Endothelial cell of hepatic sinusoid (primary cell): ENCODE measurements at regions not wholly inside any gene's neighbourhood (a gene's known extent, or its start where the extent isn't known, plus 50 kb on each side); places are given as distances from the start of the nearest gene placed in this dataset.
"Not testable (repeated sequence)": the region's sequence is repeated elsewhere in the genome, so short reads cannot be mapped to it uniquely, and the experiment has no call there.

ENCODE experiments used
- in situ Hi-C: cut with HindIII; loops from 2 replicates; pipeline ENCODE4 v1.10.0; 2017; ENCODE audit warnings: low sequenced_read_pairs

DNA sequence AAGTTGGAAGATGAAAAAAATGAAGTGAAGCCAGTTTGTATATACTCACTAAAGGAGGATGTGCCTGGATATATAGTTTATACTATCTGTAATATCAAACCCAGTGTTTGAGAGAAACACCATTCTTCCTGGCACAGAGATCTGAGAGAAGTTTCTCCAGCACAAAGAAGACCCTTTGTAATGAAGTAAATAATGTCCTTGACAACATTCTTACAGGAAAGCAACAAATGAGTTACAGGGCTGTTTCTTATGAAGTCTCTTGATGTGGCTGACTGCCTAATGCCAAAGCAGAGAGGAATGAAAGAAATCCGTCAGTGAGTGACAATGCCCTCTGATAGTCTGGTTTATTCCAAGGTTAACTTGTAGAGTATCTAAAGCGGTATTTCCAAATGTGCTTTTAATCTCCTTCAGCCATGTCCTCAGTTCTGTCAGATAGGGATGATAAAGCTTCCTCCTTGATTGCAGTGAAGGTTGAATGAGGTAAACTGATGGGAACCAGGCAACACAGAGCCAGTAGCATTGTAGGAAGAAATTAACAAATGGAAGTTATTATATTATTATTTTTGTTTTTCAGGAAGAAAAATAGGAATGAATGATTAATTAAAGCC, 123.1 kb upstream of the ZNF608 start:
- in situ Hi-C loops = no loop called here

DNA sequence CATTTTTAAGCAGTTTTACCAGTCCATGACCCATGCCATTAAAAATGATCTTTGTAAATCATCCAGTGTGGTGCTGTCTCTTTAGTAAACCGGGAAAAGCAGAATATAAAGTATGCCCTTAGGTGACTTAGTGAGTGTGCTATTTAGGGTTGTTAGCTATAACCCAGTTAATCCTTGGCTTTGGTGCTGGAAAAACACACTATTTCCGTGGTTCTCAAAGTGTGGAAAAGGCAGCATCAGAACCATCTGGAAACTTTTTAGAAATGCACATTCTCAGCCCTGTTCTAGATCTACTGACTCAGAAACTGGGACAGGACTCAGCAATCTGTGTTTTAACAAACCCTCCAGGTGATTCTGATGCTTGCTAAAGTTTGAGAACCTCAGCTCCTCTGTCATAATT, 123.6 kb upstream of the ZNF608 start:
- in situ Hi-C loops = no loop called here

DNA sequence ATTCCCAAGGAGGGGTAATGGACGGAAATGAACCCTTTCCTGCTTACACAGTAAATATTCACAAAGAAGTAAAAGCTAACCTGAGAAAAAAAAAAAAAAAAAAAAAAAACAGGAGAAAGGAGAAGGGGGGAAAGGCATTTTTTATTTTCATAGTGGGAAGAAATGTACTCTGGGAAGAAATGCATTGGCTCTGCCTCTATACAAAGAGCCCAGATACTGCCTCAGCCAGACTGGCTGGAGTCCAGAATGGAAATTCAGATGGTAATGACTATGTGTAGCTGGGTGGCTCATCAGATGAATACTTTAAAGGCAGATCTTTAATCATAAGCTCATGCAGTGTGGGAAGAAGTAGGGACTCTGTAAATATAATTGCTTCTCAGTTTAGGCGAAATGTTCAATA, 124.9 kb upstream of the ZNF608 start:
- in situ Hi-C loops = no loop called here

DNA sequence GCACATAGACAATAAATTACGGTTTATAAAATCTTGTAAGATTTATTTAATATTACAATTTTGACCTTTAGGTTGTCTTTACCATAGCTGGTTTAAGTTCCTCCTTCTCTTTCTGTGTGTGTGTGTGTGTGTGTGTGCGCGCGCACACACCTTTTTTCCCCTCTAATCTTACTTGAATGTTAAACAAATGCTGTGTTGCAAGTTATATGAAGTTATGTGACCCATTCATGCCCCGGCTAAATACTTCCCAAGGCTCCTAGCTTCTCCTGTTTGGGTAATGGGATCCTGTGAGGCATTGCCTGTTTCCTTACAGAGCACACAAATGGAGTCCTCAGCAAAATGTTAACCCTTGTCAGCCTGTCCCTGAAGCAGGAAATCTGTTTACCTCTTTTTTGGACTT, 125.6 kb upstream of the ZNF608 start:
- in situ Hi-C loops = no loop called here

DNA sequence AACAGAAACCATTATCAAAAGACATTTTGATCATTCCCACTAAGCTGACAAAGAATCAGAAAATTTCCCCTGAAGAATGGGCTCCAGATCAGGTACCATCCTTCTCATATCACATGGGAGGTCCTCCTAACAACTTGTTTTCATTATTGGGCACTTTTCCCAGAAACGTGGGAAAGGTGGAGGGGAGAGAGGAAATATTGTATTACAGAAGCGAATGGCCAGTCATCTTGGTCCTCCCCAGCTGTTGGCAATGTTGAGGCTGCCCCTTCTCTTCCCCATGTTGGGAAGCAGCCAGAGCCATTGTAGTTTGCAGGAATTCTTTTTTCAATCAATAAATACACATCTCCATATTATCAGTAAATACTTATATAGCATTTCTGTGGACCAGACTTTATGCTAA, 126.2 kb upstream of the ZNF608 start:
- in situ Hi-C loops = no loop called here

DNA sequence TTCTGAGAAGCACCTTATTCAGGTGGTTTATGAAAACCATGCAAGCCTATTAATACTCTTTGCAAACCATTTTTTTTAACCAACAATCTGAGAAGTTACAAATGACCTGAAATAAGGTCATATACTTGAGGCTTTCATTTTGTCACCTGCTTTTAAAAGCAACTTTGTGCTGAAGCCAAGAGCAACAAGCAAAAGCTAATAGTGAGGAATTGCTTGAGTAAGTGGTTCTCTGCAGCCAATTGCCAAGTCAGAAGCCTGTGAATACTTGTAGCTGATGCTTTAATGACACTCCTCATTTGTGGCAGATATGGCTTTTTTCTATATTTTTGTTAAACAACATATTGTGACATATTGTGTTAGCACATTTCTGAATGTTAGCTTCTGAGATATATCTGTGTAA, 126.7 kb upstream of the ZNF608 start:
- in situ Hi-C loops = no loop called here

DNA sequence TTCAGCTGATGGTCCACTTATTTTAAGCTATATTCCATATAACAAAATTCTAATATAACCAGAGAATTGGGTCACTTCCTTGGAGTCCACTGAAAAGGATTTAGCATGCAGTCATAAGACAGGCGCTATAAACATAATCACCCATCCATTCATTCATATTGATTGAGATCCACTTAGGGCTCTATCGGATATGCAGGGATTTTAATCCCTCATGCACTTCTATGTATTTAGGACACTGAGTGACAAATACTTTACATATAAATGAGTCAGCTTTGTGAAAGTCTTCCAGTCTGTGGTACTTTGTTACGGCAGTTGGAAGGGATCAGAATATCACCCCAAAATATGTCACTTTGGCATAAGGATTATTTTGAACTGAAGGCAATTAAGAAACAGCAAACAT, 127.3 kb upstream of the ZNF608 start:
- in situ Hi-C loops = no loop called here

DNA sequence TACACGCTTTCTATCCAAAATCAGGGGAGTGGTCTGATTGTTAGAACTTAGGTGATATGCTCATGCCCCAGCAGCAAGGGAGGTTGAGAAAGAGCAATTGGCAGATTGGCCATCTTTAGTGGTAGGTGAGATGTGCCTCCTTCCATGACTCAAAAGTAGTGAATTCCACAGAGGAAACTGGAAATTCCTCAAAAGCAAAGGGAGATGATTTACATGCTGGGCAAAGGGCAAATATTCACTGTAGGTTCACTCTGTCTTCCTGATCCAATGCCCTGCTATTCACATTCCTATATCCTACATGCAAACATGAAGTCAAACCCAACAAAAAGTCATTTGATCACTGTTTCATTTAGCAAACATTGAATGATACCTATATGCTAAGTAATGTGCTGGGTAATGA, 130.1 kb upstream of the ZNF608 start:
- in situ Hi-C loops = no loop called here

DNA sequence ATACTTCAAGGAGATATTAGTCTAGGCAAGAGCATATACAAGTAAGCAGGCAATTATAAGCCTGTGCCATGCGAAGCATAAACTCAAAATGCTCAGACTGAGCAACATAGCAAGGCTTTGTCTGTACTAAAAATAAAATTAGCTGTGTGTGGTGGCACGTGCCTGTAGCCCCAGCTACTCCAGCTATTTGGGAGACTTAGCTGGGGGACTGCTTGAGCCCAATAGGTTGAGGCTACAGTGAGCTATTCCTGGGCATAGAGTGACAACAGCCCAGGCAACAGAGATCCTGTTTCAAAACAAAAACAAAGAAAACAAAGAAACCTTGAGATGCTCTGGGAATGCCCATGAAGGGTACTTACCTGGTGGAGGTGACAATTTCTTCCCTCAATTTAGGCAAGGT, 130.5 kb upstream of the ZNF608 start:
- in situ Hi-C loops = no loop called here

DNA sequence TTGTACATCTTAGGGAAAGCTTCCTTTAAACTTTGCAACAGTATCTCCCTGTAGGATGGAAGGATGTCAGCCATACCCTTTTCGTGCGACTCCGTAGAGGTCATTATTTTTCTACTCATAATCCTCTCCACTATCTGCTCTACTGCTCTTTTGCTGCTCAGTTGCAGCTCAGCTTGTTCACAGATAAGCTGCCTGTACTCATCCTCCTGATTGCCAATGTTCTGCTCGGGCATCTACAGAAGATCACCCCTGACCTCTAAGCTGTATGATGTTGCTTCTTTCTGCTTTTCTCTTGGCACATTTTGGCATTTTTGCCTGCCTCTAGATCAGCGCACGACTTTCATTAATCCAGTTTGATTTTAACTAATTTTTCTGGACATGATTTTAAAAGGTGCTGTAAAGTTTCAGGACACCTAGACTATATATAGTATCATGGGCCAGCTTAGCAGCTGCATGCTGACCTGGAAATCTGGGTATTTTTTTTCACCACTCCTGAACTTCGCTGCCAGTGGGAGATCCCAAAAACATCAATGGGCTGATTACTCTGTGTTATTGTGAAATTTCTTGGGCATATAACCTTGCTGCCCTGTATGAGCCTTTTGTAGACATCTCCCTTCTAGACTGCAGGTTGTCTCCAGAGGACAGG, 131.2 kb upstream of the ZNF608 start:
- in situ Hi-C loops = no loop called here

DNA sequence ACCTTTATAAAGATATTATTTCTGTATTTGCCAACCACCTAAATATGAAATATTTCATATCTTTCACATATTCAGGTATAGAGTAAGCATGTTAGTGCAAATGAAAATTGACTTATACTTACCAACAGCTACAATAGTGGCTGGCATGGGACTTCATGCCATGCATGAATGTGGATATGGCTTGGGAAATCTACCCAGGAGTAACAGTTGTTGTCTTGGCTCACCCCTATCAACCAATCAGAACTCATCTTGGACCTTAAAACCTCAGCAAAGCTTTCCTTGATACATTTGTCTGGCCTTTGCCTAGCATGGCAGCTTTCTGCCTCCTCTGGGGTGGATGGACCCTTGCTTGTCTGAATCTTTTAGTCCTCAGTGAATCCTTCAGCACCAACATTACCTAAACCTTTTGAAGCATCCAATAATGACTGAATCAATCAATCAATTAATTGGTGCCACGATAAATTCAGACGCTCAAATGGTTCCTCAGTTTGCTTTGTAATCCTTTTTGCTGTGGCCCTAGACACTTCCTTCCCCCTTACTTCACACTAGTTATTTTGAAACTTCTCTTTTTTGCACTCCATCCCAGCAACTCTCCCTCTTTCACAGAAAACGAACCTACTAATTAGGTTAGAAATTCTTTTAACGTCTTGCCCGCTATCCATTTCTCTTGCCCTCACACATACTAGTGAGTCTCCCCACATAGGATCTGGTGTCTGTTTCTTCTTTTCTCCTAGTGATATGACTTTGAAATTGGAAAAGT, 132.3 kb upstream of the ZNF608 start:
- in situ Hi-C loops = no loop called here

DNA sequence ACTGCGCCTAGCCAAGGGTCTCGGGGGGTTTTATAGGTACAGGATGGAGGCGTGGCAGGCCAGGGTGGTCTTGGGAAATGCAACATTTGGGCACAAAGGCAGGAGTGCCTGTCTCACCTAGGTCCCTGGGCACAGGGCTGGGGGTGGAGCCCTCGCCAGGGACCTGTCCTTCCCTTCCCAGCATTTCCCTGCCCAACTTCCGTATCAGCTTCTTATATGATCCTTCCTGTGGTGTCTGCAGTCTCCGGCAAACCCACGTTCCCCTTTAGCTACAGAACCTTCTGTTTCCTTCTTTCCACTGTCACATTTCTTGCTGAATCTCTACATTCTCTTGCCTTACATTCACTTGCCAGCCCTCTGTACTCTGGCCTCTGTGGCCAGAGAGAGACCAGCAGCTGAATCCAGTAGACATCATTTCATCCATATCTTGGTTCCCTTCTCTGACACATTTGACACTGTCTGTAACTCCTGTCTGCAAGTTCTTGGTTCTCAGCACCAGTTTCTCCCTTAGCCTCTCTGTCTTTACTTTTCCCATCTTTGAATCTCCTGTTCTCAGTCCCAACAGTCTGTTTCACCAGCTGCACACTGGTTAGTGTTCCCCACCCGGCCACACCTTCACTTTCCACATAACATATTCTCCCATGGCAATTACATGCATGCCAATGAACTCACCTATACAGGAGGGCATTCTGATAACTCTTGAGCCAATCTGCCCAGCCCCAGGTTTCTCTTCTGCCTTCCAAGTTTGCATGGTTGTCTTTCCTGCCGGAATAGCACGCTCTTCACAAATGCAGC, 134.7 kb upstream of the ZNF608 start:
- in situ Hi-C loops = no loop called here

DNA sequence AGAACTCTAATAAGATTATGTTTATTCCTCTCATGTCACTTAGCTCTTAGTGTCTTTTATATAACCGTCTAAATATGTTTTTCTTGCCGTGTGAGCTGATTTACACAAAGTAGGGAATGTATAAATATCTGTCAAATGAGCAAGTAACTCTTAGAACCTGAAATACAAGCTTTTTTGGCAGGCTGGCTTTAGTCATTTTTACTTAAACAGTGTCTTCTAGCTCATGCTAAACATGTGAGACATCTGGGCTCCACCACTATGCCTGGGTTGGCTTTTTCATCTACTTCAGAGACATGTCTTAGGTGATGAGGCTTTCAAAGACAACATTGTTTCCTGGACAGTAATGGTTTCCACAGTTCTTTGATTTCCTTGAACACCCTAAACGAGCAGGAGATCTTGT, 137.2 kb upstream of the ZNF608 start:
- in situ Hi-C loops = no loop called here

DNA sequence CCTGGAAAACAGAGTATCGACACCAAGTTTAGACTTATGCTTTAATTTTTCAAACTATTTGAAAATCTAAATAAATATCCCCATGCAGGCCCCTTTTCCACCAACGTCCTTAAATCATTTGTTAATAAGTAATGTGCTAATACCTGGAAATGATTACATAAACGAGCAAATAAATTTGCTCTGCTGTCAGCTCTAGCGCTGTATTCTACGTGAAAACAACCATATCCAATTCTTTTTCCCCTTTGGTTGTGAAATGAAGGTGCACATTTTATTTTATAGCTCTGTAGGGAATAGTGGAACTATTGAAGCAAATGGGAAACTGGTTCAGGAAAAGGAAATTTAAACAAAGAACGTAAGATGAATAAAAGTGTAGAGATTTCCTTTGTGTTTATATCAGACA, 137.7 kb upstream of the ZNF608 start:
- in situ Hi-C loops = no loop called here

DNA sequence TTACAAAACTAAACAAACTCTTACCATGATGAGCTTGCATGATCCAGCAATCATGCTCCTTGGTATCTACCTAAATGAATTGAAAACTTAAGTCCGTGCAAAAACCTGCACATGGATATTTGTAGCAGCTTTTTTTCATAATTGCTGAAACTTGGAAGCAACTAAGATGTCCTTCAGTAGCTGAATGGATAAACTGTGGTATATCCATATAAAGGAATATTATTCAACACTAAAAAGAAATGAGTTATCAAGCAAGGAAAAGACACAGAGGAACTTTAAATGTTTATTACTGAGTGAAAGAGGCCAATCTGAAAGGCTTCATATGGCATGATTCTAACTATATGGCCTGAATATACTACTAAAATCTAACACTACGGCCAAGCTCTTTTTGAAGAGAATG, 139.1 kb upstream of the ZNF608 start:
- in situ Hi-C loops = no loop called here

DNA sequence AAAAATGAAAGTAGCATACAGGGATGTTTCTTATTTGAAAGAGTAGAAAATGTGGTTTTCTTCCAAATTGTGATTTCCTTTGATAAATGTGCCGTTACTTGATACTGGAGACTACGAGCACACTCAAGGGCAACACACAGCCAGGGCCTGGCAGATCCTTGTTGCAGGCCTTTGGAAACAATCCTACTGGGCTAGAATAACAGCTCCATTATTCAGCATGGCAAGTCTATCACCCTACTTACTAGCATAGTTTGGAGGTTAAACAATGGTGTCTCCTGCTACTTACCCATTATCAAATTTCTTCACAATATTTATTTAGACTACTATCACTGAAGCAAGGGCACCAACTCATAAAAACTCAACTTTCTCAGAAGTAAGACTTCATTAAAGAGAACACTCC, 140.8 kb upstream of the ZNF608 start:
- in situ Hi-C loops = no loop called here

DNA sequence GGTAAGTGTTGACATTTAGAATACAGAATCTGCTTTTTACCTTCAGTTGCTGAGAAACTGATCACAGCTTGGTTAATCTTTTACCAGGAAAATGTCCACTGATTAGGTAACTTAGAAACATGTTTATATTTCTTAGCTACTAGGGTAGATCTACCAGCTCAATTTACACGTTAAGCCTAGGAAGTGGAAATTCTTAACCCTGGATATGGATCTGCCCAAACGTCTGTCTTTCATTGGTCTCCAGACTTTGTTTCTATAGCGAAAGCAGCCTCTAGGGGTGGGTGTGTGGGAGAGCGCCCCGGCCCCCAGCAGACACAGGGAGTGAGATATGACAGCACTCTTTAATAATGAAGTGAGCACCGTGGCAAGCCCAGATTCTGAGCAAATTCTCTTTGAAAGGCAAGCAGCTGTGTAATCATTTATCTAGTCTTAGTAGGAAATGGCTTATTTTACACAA, 141.6 kb upstream of the ZNF608 start:
- in situ Hi-C loops = no loop called here

DNA sequence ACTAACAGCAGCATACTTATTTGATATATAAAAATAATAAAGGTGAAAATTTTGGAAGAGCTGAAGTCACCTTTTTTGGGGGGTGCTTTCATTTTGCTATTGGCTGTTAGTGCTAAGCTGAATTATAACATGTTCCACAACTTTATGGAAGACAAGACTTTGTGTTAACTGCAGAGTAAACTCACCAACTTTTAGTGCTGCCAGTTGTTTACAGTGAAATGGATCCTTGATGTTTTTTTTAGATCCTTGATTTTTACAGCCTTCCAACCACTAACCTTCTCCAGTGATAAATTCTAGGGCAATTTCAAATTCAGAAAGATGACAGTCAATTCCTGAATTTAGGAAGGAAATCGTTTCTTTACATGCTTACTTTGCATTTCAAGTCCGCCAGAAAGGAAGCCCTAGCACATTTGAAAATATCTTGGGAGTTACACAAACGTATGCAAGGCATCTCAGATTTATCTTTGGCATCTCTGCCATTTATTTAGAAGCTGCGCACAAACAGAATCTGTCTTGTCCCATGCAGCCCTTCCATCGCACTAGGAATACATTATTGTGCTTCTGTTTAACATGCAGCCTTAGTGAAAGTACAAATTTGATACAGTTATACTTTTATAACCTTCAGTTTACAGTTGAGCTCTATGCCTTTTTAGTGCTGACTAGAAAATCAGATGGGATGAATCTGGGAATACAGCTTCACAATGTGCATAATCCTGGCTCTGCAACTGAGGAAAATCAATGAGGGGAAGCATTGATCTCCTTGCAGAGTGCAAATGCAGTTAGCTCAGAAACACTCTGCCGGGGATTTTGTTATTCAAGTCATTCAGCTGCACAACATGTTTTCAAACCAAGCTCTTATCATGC, 142.4 kb upstream of the ZNF608 start:
- in situ Hi-C loops = no loop called here

DNA sequence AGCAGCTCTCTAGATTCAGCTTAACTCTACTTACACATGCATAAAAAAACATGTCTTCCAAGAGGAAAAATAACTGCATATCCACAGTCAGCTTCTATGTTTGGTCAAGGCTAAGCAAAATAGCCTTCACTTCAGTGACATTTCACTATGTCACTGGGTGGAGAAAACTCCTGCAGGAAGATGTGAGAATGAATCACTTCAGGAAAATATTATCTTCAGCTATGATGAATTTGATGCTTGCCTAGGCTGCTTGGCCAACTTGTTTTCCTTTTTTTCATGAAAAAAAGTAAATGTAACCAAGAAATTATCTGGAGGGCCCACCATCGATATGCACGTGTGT, 143.0 kb upstream of the ZNF608 start:
- in situ Hi-C loops = no loop called here

DNA sequence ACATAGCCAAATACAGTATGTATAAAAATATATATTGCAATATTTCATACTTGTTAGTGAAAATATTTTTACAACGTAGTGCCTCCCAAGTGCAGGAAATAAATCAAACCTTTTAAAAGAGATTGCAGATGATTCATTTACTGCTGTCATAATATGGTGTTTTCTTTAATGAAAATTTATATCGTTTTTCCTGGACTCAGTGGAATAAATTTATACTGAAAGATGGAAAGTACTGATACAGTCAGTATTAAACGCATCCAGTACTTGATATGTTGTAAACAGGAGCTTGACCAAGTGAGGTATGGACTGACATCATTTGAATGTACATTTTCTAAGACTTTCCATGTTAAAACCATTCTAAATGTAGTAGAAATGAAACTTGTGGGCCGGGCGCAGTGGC, 143.4 kb upstream of the ZNF608 start:
- in situ Hi-C loops = no loop called here

DNA sequence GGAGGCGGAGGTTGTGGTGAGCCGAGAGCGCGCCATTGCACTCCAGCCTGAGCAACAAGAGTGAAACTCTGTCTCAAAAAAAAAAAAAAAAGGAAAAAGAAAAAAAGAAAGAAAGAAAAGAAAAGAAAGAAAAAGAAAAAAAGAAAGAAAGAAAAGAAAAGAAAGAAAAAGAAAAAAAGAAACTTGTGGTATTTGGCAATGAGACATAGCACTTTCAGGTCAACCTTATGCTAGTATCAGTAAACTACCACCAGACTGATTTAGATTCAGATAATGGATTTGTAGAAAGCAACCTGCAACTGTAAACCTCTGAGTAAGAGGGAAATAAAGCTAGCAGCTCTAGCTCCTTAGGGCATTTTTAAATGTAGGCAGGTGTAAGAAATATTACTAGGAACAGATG, 144.0 kb upstream of the ZNF608 start:
- in situ Hi-C loops = not testable (repeated sequence)
